ENCODE measurements at regions not wholly inside any gene's neighbourhood (a gene's known extent, or its start where the extent isn't known, plus 50 kb on each side); places are given as distances from the start of the nearest gene placed in this dataset.

DNA sequence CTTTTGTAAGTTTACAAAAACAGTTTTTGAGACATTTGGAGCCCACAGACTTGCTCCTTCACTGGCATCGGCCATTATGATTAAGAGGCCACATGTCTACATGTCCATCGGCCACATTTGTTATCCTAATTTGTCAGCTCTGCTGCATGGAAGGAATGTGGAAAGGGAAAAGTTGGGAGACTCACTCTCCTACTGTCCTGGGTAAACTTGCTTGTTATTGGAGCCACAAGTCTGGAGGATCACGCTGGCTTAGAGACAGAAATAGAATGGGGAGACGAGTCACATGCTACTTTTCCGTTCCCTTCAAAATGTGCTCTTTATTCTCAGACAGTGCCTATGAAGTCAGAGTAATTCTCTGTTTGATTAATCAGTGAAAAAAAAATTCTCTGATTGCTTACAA, 741.2 kb upstream of the PCDH9 start:
- DNase-seq (no peak), ATAC-seq (no peak)
- WGBS (ENCODE audit: insufficient coverage) = 93% methylated on average over 5 of the region's 5 CpGs
- Mint-ChIP-seq H3K4me3 (no peak overlapping the region), H3K36me3 (no peaks in the 10 kb centered on the region), H3K27ac (no peak overlapping the region), H3K4me1 (no peaks in the 10 kb centered on the region), H3K27me3 (ENCODE audit: low read depth in 2 of 2) (no peaks in the 10 kb centered on the region), H3K9me3 (peaks cover 12 to 16% of the 10 kb centered on the region in 2 donors)
- Histone ChIP-seq H3K4me3 (ENCODE audit: low read length) (no peak overlapping the region), H3K9me3 (ENCODE audit: control insufficient read depth, insufficient read depth, low read length) (peaks cover 3% of the 10 kb centered on the region), H3K36me3 (ENCODE audit: control insufficient read depth, insufficient read depth, low read length) (no peaks in the 10 kb centered on the region), H3K27me3 (ENCODE audit: control insufficient read depth, insufficient read depth, low read length) (no peaks in the 10 kb centered on the region), H3K4me1 (ENCODE audit: control insufficient read depth, insufficient read depth, low read length) (no peaks in the 10 kb centered on the region), H3K27ac (ENCODE audit: low read length) (no peak overlapping the region)
- TF ChIP-seq, protein P1, sequence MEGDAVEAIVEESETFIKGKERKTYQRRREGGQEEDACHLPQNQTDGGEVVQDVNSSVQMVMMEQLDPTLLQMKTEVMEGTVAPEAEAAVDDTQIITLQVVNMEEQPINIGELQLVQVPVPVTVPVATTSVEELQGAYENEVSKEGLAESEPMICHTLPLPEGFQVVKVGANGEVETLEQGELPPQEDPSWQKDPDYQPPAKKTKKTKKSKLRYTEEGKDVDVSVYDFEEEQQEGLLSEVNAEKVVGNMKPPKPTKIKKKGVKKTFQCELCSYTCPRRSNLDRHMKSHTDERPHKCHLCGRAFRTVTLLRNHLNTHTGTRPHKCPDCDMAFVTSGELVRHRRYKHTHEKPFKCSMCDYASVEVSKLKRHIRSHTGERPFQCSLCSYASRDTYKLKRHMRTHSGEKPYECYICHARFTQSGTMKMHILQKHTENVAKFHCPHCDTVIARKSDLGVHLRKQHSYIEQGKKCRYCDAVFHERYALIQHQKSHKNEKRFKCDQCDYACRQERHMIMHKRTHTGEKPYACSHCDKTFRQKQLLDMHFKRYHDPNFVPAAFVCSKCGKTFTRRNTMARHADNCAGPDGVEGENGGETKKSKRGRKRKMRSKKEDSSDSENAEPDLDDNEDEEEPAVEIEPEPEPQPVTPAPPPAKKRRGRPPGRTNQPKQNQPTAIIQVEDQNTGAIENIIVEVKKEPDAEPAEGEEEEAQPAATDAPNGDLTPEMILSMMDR (IDR thresholded peaks at IDR 0.05) = no peak
- intact Hi-C loops (cut with micrococcal nuclease) = no loop called here

DNA sequence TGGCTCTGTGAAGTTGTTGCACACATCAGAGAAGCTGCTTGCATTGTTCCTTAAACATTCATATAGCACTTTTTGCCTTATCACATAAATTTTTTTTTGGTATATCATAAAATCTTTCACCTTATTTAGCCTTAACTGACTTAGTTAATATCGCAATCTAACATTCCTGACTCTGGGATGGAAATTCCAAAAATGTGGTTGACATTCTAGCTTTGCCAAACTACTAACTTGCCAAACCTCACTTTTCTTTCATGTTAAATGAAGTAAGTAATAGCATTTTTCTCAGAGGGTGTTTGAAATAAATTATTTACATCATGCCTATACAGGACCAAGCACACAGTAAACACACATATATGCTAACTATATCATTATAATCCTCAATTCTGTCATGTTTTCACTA, 736.9 kb upstream of the PCDH9 start:
- Mint-ChIP-seq H3K36me3 (no peaks in the 10 kb centered on the region), H3K4me3 (no peak overlapping the region), H3K27ac (no peak overlapping the region), H3K27me3 (ENCODE audit: low read depth in 2 of 2) (no peaks in the 10 kb centered on the region), H3K9me3 (peaks cover 12 to 19% of the 10 kb centered on the region in 2 donors), H3K4me1 (no peaks in the 10 kb centered on the region)
- intact Hi-C loops (cut with micrococcal nuclease) = no loop called here
- DNase-seq = no peak
- Histone ChIP-seq H3K27me3 (ENCODE audit: control insufficient read depth, insufficient read depth, low read length) (no peaks in the 10 kb centered on the region), H3K36me3 (ENCODE audit: control insufficient read depth, insufficient read depth, low read length) (no peaks in the 10 kb centered on the region), H3K4me3 (ENCODE audit: low read length) (no peak overlapping the region), H3K27ac (ENCODE audit: low read length) (no peak overlapping the region), H3K9me3 (ENCODE audit: control insufficient read depth, insufficient read depth, low read length) (peaks cover 3% of the 10 kb centered on the region), H3K4me1 (ENCODE audit: control insufficient read depth, insufficient read depth, low read length) (no peaks in the 10 kb centered on the region)
- ATAC-seq = no peak
- WGBS (ENCODE audit: insufficient coverage) = no CpG with 5 or more reads among the region's 1 CpG
- TF ChIP-seq, protein P1 (IDR thresholded peaks at IDR 0.05) = no peak

DNA sequence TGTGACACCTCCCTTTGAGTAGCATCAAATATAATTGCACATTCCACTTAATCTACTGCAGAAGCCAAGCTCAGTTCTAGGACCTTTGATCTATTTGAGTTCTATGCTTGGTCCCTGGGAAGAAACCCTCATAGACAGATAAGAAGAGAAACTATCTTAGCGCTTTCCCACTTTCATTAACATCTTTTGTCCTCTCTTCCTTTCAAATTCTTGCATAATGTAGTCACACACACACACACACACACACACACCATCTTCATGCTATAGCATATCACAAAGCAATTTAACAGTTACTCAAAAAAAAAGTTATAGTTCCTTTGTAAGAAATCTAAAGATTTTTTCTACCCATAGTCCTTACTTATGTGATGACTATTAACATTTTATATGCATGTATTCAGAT, 735.9 kb upstream of the PCDH9 start:
- Histone ChIP-seq H3K27ac (ENCODE audit: low read length) (no peak overlapping the region), H3K36me3 (ENCODE audit: control insufficient read depth, insufficient read depth, low read length) (no peaks in the 10 kb centered on the region), H3K27me3 (ENCODE audit: control insufficient read depth, insufficient read depth, low read length) (no peaks in the 10 kb centered on the region), H3K4me3 (ENCODE audit: low read length) (no peak overlapping the region), H3K9me3 (ENCODE audit: control insufficient read depth, insufficient read depth, low read length) (no peaks in the 10 kb centered on the region), H3K4me1 (ENCODE audit: control insufficient read depth, insufficient read depth, low read length) (no peaks in the 10 kb centered on the region)
- ATAC-seq (no peak), DNase-seq (no peak)
- Mint-ChIP-seq H3K27me3 (ENCODE audit: low read depth in 2 of 2) (no peaks in the 10 kb centered on the region), H3K9me3 (peaks cover 9 to 19% of the 10 kb centered on the region in 2 donors), H3K4me1 (no peaks in the 10 kb centered on the region), H3K4me3 (no peak overlapping the region), H3K36me3 (no peaks in the 10 kb centered on the region), H3K27ac (no peak overlapping the region)
- TF ChIP-seq, protein P1 (IDR thresholded peaks at IDR 0.05) = no peak
- WGBS (ENCODE audit: insufficient coverage) = 100% methylated on average over 1 of the region's 1 CpG
- intact Hi-C loops (cut with micrococcal nuclease) = no loop called here

DNA sequence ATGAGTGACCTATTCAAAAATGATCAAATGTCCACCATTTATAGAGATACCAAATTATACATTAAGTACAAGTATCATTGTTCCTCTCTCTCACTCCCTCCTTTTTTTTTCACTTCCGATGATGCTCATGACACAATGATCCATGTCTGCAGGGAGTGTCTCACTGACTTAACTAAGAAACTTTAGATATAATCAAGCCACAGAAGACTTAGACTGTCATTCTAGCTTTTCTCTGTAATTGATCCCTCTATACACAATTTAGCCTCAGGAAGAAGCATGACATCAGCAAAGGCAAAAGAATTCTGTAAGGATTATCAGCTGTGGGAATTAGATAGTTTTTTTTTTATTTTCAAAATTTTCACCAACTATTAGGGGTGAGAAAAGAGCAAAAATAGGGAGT, 734.9 kb upstream of the PCDH9 start:
- 100% methylated on average over 1 of the region's 1 CpG for whole genome bisulfite sequencing (ENCODE audit: insufficient coverage)

More for the DNA sequence above, 734.9 kb upstream of the PCDH9 start:
- Mint-ChIP-seq H3K4me1 (no peaks in the 10 kb centered on the region), H3K4me3 (no peak overlapping the region), H3K9me3 (peaks cover 9 to 17% of the 10 kb centered on the region in 2 donors), H3K27ac (no peak overlapping the region), H3K36me3 (no peaks in the 10 kb centered on the region), H3K27me3 (ENCODE audit: low read depth in 2 of 2) (no peaks in the 10 kb centered on the region)
- intact Hi-C loops (cut with micrococcal nuclease) = no loop called here
- no peak for ATAC-seq
- H3K27ac ChIP-seq (ENCODE audit: low read length) = no peak overlapping the region
- H3K4me3 ChIP-seq (ENCODE audit: low read length) = no peak overlapping the region
- no peaks in the 10 kb centered on the region for H3K36me3 ChIP-seq (ENCODE audit: control insufficient read depth, insufficient read depth, low read length)
- no peaks in the 10 kb centered on the region for H3K4me1 ChIP-seq (ENCODE audit: control insufficient read depth, insufficient read depth, low read length)
- TF ChIP-seq, protein P1 (IDR thresholded peaks at IDR 0.05) = no peak
- H3K9me3 ChIP-seq (ENCODE audit: control insufficient read depth, insufficient read depth, low read length) = peaks cover 2% of the 10 kb centered on the region
- no peak for DNase-seq
- H3K27me3 ChIP-seq (ENCODE audit: control insufficient read depth, insufficient read depth, low read length) = no peaks in the 10 kb centered on the region

Measured in natural killer cell (primary cell).